ENCODE measurements at regions not wholly inside any gene's neighbourhood (a gene's known extent, or its start where the extent isn't known, plus 50 kb on each side); places are given as distances from the start of the nearest gene placed in this dataset.

- no peak for DNase-seq
Observed at GRCh38 chr5:152883066-152883775, 478.1 kb upstream of the NMUR2 start.

- no peak for DNase-seq
Observed at GRCh38 chr5:152884006-152884405, 478.9 kb upstream of the NMUR2 start.

DNA sequence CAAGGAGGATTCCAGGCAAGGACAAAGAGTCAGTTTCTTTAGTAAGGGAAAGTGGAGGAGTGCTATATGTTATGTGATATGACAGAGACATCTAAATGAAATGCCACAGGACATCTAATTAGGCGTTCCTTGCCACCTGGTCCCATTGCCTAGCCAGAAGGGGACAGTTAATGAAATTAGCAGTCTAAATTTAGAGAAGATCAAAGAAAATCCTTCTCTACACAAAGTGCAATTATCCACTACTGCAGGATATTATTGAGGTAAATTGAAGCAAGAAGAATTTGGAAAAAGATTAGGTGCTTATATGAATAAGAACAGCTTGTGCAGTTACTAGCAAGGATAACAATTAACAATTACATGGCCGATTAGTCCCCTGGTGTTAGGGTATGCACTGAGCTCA lies 495.3 kb upstream of the NMUR2 start:
- no peak for DNase-seq

- no peak for DNase-seq
Observed at GRCh38 chr5:152901754-152902153, 496.7 kb upstream of the NMUR2 start.

GRCh38 chr5:152905286-152905685 lies 500.2 kb upstream of the NMUR2 start:
- DNase-seq: no peak

GRCh38 chr5:152907488-152908245 lies 502.6 kb upstream of the NMUR2 start:
- DNase-seq: no peak

DNA sequence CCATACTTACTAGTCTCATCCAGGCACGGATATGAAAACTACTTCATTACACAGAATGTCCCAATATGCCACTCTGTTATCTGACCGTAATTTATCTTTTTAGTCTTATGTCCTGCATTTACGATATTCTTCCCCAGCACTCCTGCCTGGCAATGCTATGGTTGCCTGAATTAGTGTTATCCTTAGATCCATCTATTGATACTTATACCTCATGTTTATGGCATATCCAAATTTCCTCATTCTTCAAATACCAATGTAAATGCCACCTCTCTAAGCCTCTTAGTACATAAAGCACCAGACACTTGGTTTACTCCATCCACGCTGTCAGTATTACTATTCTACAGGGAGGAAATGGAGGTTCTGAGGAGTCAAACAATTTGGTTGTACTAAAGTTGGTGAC lies 507.8 kb upstream of the NMUR2 start:
- DNase-seq: no peak

DNA sequence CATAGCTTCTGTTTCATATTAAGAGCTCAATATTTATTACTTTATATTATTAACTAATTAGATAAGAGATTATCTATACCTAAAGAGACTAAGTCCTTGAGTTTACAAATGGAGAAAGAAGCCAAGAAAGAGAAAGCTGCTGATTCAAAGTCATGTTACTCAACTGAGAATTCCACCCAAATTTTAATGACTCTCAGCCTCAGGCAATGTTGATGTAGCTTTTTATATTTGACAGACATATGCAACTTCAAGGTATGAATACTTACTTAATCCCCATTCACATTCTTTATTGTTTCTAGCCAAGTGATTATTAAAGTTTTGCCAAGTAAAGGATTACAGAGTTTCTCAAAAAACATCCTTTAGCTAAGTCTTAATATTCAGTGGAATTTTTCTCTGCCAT lies 527.5 kb upstream of the NMUR2 start:
- DNase-seq: no peak

DNA sequence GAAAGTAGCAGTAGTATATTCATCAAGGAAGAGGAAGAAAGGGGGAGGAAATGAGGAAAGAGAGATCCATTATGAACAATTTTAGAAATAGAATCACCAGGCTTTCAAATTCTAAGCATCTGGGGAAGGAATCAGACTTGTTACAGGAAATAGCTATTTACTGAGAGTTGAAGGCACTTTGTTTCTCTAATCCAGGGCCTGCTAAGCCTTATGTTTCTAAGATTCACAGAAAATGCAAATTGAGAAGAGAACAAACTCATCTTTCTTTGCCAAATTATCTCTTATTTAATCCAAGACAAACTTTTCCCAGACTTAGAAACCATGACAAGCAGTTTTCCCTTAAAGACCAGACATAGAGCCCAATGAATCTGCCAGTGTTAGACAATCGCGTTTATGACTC lies 528.0 kb upstream of the NMUR2 start:
- DNase-seq: no peak

- no peak for DNase-seq
Observed at GRCh38 chr5:152938630-152939029, 533.6 kb upstream of the NMUR2 start.

DNA sequence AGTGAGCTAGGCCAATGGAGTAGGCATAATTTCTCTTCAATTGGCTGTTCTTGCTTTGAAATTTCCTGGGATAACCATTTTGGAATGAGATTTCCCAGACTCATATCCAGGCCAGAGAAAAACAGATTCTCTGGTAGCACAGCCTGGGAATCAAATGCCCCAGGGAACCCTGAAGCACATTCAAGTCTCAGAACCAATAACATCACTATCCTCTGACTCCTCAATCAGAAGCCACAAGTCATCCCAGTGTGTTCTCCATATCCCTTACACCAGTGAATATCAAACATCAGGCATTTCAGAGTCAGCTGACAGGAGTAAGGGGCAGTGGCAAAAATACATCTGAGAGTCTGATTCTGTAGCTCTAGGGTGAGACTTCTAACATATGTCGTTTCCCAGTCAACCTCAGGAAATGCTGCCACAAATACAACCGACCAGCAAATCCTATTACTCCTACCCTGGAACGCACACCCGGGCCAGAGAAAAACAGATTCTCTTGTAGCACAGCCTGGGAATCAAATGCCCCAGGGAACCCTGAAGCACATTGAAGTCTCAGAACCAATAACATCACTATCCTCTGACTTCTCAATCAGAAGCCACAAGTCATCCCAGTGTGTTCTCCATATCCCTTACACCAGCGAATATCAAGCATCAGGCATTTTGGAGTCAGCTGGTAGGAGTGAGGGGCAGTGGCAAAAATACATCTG lies 537.7 kb upstream of the NMUR2 start:
- DNase-seq: no peak

DNA sequence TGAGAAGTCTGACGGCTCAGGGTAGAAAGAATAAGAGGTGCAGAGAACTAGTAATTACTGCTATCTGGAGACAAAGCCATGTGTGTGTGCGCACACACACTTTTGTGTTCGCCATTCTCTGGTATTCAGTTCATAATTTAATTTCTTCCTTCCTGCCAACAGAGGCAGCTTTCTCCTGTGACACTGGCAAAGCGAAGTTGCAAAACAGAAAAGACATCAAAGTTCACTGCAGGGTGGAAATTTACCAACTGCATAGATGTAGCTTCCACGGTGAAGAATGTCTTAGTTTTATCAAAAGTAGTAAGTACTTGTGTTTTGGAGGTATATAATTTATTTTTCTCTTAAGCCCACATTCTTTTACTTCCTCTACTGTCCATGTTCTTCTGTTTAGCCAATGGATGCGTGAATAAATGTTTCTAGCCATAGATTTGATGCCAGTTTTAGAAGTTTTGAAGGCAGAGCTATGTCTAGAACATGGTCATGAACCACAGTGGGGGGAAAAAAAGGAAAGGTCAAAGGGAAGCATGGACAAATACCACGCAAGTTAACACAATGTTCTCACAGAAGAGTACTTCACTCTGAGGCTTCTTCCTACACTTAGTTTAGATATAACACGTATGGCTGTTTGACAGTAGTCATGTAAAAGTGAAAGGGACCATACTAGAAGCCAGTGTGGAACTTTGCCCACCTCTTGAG lies 536.5 kb upstream of the GRIA1 start:
- no peak for DNase-seq

DNA sequence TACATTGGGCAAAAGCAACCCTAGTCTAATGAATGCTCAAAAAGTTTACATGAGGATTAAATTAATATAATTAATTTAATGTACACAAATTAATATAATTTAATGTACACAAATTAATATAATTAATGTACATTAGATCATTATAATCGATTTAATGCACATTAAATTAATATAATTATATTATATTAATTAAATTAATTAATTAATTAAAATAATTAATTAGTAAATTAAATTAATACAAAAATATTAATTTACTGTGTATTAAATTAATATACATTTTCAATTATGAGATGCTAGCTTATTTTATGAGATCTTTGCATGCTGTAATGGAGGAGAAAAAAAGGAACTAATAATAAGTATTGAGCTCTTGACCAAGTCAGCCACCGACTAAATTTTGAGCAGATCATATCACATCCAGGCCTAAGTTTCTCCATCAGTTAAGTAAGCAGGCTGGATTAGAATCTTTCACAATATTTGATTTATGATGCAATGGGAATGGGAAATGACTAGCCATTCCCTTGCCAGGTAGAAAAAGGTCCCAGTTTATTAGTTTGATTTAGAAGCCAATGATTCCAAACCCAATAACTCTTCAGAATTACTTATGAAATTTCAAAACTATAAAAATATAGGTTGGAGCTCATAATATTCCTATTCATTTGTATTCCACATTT lies 533.4 kb upstream of the GRIA1 start:
- no peak for DNase-seq

DNA sequence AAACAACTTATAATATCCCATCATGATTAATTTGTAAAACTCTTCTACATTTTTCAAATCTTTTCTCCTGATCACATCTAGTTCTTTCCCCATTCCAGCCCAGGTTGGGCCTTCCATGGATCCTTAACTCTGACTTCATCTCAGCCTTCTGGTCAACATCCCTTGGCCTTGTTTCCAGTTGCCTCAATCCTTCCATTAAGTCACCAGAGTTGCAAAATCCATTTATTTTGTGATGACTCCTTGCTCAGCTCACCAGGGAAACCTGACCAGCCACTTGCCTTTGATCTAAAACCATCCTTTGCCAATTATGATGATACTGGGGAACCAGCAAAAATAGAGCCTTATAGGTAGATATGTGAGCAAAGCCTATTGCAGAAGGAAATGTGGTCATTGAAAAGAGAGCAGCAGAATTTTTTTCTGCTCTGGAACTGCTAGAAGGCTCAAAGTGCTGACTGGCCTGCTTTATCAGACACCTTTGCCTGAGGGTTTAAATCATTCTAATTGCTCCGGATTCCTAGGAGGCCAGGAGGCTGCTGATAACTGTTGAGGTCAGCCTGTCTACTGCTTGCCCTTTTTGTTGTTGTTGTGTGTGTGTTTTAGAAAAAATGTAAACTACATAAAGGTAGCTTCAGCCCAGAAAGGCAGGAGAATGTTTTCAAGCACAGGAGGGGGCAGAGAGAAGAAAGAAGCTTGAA lies 512.2 kb upstream of the GRIA1 start:
- no peak for DNase-seq

- DNase-seq: no peak
Observed at GRCh38 chr5:152987131-152987530, 503.3 kb upstream of the GRIA1 start.

- no peak for DNase-seq
Observed at GRCh38 chr5:152990217-152990616, 500.3 kb upstream of the GRIA1 start.

DNA sequence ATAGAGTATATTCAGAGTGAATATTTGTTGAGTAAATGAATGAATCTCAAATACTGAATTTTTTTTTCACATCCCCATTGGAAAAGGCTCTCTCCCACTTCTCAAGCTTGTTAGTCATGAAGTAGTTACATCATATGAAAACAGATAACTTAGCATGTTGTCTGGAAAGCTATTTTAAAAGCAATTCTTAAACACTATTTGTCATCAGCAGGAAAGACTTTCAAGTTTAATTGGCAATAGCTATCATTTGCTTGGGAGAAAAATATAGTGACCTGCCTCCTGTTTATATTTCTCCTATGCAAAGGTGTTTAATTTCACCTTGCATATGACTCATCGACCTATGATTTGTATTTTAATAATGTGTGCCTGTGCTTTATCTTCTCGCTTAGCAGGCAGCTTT lies 499.8 kb upstream of the GRIA1 start:
- no peak for DNase-seq

GRCh38 chr5:152994033-152994680 lies 496.3 kb upstream of the GRIA1 start:
- DNase-seq: no peak

- DNase-seq: no peak
Observed at GRCh38 chr5:152995214-152995725, 495.2 kb upstream of the GRIA1 start.

- no peak for DNase-seq
Observed at GRCh38 chr5:153005711-153006110, 484.8 kb upstream of the GRIA1 start.

- DNase-seq: no peak
Observed at GRCh38 chr5:153006681-153007080, 483.8 kb upstream of the GRIA1 start.
